PC-9 (cell line): ENCODE measurements at regions not wholly inside any gene's neighbourhood (a gene's known extent, or its start where the extent isn't known, plus 50 kb on each side); places are given as distances from the start of the nearest gene placed in this dataset.

Experiments used
- BruUV-seq: library from RNA; stranded (reverse); fragments of 400-500 nt; replicated peaks from 2 replicates; lab custom pipeline; 2021; lab: Mats Ljungman, UMichigan
- CTCF ChIA-PET: fragments of 300-600 bp; sonication (Branson Sonifier 250); formaldehyde crosslinking; loops from one replicate; lab custom pipeline; 2022; ENCODE audit warnings: antibody characterized with exemption; lab: Charles Lee
- POLR2A ChIA-PET: fragments of 300-600 bp; sonication (Branson Sonifier 250); formaldehyde crosslinking; loops from one replicate; lab custom pipeline; 2022; ENCODE audit warnings: antibody characterized with exemption; ENCODE audit not compliant: unreplicated experiment; lab: Charles Lee
- DNase-seq, 2 experiments: peaks; one replicate each; pipeline versions ENCODE4 v3.0.0 to v3.0.0-alpha.2; 2015 to 2022; ENCODE audit warnings: mixed read lengths in 1 of 2
- H2AFZ ChIP-seq: fragments of 200-600 bp; sonication (generic); 2 replicates; pipeline ENCODE4 v1.8.1; 2017; ENCODE audit warnings: antibody characterized with exemption
- H3F3A ChIP-seq: fragments of 200-600 bp; sonication (generic); 2 replicates; pipeline ENCODE4 v1.8.1; 2017; ENCODE audit warnings: antibody characterized with exemption, mild to moderate bottlenecking, low read depth; ENCODE audit not compliant: insufficient read depth
- H3K27ac ChIP-seq: fragments of 200-600 bp; sonication (generic); 2 replicates; pipeline ENCODE4 v1.6.1; 2016; ENCODE audit warnings: mixed run types
- H3K27me3 ChIP-seq: fragments of 200-600 bp; sonication (generic); 2 replicates; pipeline ENCODE4 v1.6.1; 2016; ENCODE audit warnings: low read depth, mixed run types; ENCODE audit not compliant: insufficient read depth
- H3K36me3 ChIP-seq: fragments of 200-600 bp; sonication (generic); 2 replicates; pipeline ENCODE4 v1.6.1; 2016; ENCODE audit warnings: low read depth, mixed run types
- H3K4me1 ChIP-seq: fragments of 200-600 bp; sonication (generic); replicated peaks from 2 replicates; pipeline ENCODE4 v1.6.1; 2016; ENCODE audit warnings: mixed run types; ENCODE audit not compliant: insufficient read depth
- H3K4me2 ChIP-seq: fragments of 200-600 bp; sonication (generic); 2 replicates; pipeline ENCODE4 v1.6.1; 2017; ENCODE audit warnings: mixed run types
- H3K4me3 ChIP-seq: fragments of 200-600 bp; sonication (generic); 2 replicates; pipeline ENCODE4 v1.6.1; 2016; ENCODE audit warnings: mixed run types
- H3K79me2 ChIP-seq: fragments of 200-600 bp; sonication (generic); 2 replicates; pipeline ENCODE4 v1.6.1; 2017; ENCODE audit warnings: low read depth, mixed run types
- H3K9me2 ChIP-seq: fragments of 200-600 bp; sonication (generic); 2 replicates; pipeline ENCODE4 v1.8.1; 2017; ENCODE audit warnings: mild to moderate bottlenecking; ENCODE audit not compliant: insufficient read depth
- H3K9me3 ChIP-seq: fragments of 200-600 bp; sonication (generic); 2 replicates; pipeline ENCODE4 v1.8.1; 2016; ENCODE audit warnings: low read depth; ENCODE audit not compliant: insufficient read depth
- H4K20me1 ChIP-seq: fragments of 200-600 bp; sonication (generic); 2 replicates; pipeline ENCODE4 v1.8.1; 2017; ENCODE audit not compliant: insufficient read depth
- CTCF ChIP-seq: fragments of 200-600 bp; sonication (generic); conservative IDR thresholded peaks from 2 replicates; pipeline ENCODE4 v1.6.1; 2017; ENCODE audit warnings: mixed run types, antibody characterized with exemption, mild to moderate bottlenecking, moderate library complexity
- EZH2 ChIP-seq: fragments of 200-600 bp; sonication (generic); IDR thresholded peaks from 2 replicates; pipeline ENCODE4 v1.8.0; 2017; ENCODE audit warnings: antibody characterized with exemption, low read depth
- intact Hi-C: fragments of 100-400 bp; cut with micrococcal nuclease; formaldehyde crosslinking; loops from one replicate; pipeline ENCODE4 v1.10.0; 2022; ENCODE audit not compliant: unreplicated experiment

GRCh38 chr7:155880721-155881120 is 68.5 kb upstream of the SHH start:
- BruUV-seq: no TSS peak
- Histone ChIP-seq H3K9me3 (no peaks in the 10 kb centered on the region), H3K4me2 (no peak overlapping the region), H3K27me3 (no peaks in the 10 kb centered on the region), H3K27ac (no peak overlapping the region), H3K9me2 (no peaks in the 10 kb centered on the region), H3K36me3 (no peaks in the 10 kb centered on the region), H4K20me1 (no peaks in the 10 kb centered on the region), H2AFZ (no peak overlapping the region), H3K4me1 (peaks cover 25% of the 10 kb centered on the region), H3F3A (no peaks in the 10 kb centered on the region), H3K4me3 (no peak overlapping the region), H3K79me2 (no peaks in the 10 kb centered on the region)
- ChIA-PET POLR2A (no interaction called here), CTCF (no interaction called here)
- intact Hi-C loops: no loop called here
- no peak for TF ChIP-seq EZH2
- TF ChIP-seq CTCF: no peak
- DNase-seq: no peak

- H3K4me1 ChIP-seq: peaks cover 25% of the 10 kb centered on the region
- DNase-seq: no peak
- no TSS peak for BruUV-seq
- H3K9me3 ChIP-seq: no peaks in the 10 kb centered on the region
- H3K36me3 ChIP-seq: no peaks in the 10 kb centered on the region
- CTCF ChIA-PET: no interaction called here
- no peaks in the 10 kb centered on the region for H3F3A ChIP-seq
- no peak overlapping the region for H3K27ac ChIP-seq
- POLR2A ChIA-PET: no interaction called here
- H2AFZ ChIP-seq: no peak overlapping the region
- no peaks in the 10 kb centered on the region for H3K9me2 ChIP-seq
- H3K4me3 ChIP-seq: no peak overlapping the region
- no peaks in the 10 kb centered on the region for H3K27me3 ChIP-seq
- TF ChIP-seq EZH2 (no peak), CTCF (no peak)
- intact Hi-C loops: no loop called here
- H3K79me2 ChIP-seq: no peaks in the 10 kb centered on the region
- H3K4me2 ChIP-seq: no peak overlapping the region
- no peaks in the 10 kb centered on the region for H4K20me1 ChIP-seq
Observed at GRCh38 chr7:155879592-155879991, 67.3 kb upstream of the SHH start.

- Histone ChIP-seq H3F3A (no peaks in the 10 kb centered on the region), H3K4me1 (peaks cover 25% of the 10 kb centered on the region), H3K4me3 (no peak overlapping the region), H2AFZ (no peak overlapping the region), H3K4me2 (0 out of 2 replicates have a peak overlapping the region, but pooled peaks have one; percentile 1), H3K27ac (no peak overlapping the region), H3K9me2 (no peaks in the 10 kb centered on the region), H4K20me1 (no peaks in the 10 kb centered on the region), H3K27me3 (no peaks in the 10 kb centered on the region), H3K79me2 (no peaks in the 10 kb centered on the region), H3K36me3 (no peaks in the 10 kb centered on the region), H3K9me3 (no peaks in the 10 kb centered on the region)
- BruUV-seq: no TSS peak
- intact Hi-C loops: no loop called here
- no peak for TF ChIP-seq CTCF
- no peak for TF ChIP-seq EZH2
- ChIA-PET POLR2A (interaction anchor here (0.5 to 0.6 kb wide), 2 partner anchors 49 to 1467 kb away, joined by 3 to 6 read pairs; no protein-coding TSS in a partner anchor), CTCF (no interaction called here)
- no peak for DNase-seq
Observed at GRCh38 chr7:155878674-155879073, 66.4 kb upstream of the SHH start.
